Uterus (tissue), 2 donors: ENCODE measurements at regions not wholly inside any gene's neighbourhood (a gene's known extent, or its start where the extent isn't known, plus 50 kb on each side); places are given as distances from the start of the nearest gene placed in this dataset.

Experiments used
- POLR2A ChIP-seq, 2 donors: fragments of 450-650 bp; IDR thresholded peaks; one replicate each; pipeline ENCODE4 v1.6.1; 2016; ENCODE audit warnings: antibody characterized with exemption in 2 of 2, mild to moderate bottlenecking in 1 of 2, moderate library complexity in 1 of 2
- TF ChIP-seq, protein P1 (sequence below), 4 experiments: fragments of 200-600 bp in 2 of 4; fragments of 450-650 bp in 2 of 4; sonication (generic) in 2 of 4; IDR thresholded peaks; one replicate each; pipeline ENCODE4 v1.5.1; 2016 to 2019; ENCODE audit warnings: antibody characterized with exemption in 4 of 4, mild to moderate bottlenecking in 2 of 4, moderate library complexity in 1 of 4

DNA sequence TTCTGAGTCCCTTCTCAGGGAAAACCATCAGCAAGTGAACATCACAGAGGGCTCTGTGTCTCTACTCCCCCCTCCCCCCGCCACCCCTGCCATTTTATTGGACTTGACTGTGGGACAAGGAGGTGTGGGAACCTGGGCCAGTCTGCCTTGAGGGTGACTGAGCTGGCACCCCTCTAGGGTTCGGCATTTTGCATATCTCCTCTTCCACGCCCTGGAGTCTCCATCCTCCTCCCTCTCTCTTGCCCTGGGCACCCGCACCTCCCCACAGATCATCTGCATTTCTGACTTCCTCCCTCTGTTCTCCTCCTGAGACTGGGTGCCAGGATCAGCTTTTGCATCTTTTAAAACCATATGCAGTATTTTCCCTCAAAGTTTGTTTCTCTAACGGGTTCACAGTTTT lies 107.1 kb upstream of the ERRFI1 start:
- TF ChIP-seq, protein P1, sequence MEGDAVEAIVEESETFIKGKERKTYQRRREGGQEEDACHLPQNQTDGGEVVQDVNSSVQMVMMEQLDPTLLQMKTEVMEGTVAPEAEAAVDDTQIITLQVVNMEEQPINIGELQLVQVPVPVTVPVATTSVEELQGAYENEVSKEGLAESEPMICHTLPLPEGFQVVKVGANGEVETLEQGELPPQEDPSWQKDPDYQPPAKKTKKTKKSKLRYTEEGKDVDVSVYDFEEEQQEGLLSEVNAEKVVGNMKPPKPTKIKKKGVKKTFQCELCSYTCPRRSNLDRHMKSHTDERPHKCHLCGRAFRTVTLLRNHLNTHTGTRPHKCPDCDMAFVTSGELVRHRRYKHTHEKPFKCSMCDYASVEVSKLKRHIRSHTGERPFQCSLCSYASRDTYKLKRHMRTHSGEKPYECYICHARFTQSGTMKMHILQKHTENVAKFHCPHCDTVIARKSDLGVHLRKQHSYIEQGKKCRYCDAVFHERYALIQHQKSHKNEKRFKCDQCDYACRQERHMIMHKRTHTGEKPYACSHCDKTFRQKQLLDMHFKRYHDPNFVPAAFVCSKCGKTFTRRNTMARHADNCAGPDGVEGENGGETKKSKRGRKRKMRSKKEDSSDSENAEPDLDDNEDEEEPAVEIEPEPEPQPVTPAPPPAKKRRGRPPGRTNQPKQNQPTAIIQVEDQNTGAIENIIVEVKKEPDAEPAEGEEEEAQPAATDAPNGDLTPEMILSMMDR (IDR thresholded peaks at IDR 0.05), result no peak
- TF ChIP-seq POLR2A (IDR thresholded peaks at IDR 0.05), result no peak
